ENCODE measurements at regions not wholly inside any gene's neighbourhood (a gene's known extent, or its start where the extent isn't known, plus 50 kb on each side); places are given as distances from the start of the nearest gene placed in this dataset.

DNA sequence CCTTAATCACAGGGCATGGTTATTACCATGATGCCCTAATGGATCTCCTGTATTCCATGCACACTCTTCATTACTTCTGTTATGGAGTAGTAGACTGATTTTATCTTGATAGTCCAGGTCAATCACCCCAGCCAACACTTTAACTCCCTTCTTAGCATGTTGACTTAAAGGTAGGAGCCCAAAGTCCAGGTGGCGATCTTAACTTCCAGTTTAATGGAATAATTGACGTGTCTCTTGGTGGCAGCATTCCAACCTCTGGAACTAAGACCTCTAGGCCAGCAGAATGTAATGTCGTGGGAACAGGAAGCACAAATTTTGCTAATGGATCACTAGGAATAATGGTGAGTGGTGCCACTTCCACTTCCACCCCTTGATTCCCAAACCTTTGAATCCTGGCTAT, 687.2 kb upstream of the SGO1 start:
- Histone ChIP-seq H3K4me2 (ENCODE audit: extremely low read depth, insufficient read depth, low read length) (no peak overlapping the region), H3K9me3 (ENCODE audit: control insufficient read depth, insufficient read depth, low read depth, low read length) (no peaks in the 10 kb centered on the region), H3K9ac (ENCODE audit: insufficient read depth, low read length) (no peak overlapping the region), H3K4me3 (replicated peaks in 1 of 4; ENCODE audit: control extremely low read depth in 1 of 4, insufficient read depth in 1 of 4, low read depth in 3 of 4, low read length in 4 of 4) (no peak overlapping the region), H3K79me2 (ENCODE audit: control insufficient read depth, insufficient read depth, low read length) (no peaks in the 10 kb centered on the region), H3K4me1 (ENCODE audit: control insufficient read depth, extremely low read depth, insufficient read depth, low read length) (no peaks in the 10 kb centered on the region), H3K36me3 (ENCODE audit: control insufficient read depth, insufficient read depth, low read length) (no peaks in the 10 kb centered on the region), H2AFZ (ENCODE audit: low read length) (no peak overlapping the region), H4K20me1 (ENCODE audit: control insufficient read depth, extremely low read depth, insufficient read depth, low read length) (no peaks in the 10 kb centered on the region), H3K27me3 (ENCODE audit: control insufficient read depth, insufficient read depth, low read length) (no peaks in the 10 kb centered on the region), H3K27ac (ENCODE audit: insufficient read depth, low read length) (no peak overlapping the region)
- TF ChIP-seq EZH2 (IDR thresholded peaks at IDR 0.05; ENCODE audit: low read length, missing control alignments) (no peak), CTCF (conservative IDR thresholded peaks at IDR 0.05 in 1 of 2, IDR thresholded peaks at IDR 0.05 in 1 of 2; ENCODE audit: low read depth in 1 of 2, low read length in 2 of 2) (no peak)
- DNase-seq (ENCODE audit: low read depth in 2 of 2): no peak

- Histone ChIP-seq H3K4me2 (ENCODE audit: extremely low read depth, insufficient read depth, low read length) (no peak overlapping the region), H3K79me2 (ENCODE audit: control insufficient read depth, insufficient read depth, low read length) (no peaks in the 10 kb centered on the region), H3K9me3 (ENCODE audit: control insufficient read depth, insufficient read depth, low read depth, low read length) (no peaks in the 10 kb centered on the region), H3K27ac (ENCODE audit: insufficient read depth, low read length) (no peak overlapping the region), H4K20me1 (ENCODE audit: control insufficient read depth, extremely low read depth, insufficient read depth, low read length) (no peaks in the 10 kb centered on the region), H3K27me3 (ENCODE audit: control insufficient read depth, insufficient read depth, low read length) (no peaks in the 10 kb centered on the region), H3K4me3 (replicated peaks in 1 of 4; ENCODE audit: control extremely low read depth in 1 of 4, insufficient read depth in 1 of 4, low read depth in 3 of 4, low read length in 4 of 4) (no peak overlapping the region), H2AFZ (ENCODE audit: low read length) (no peak overlapping the region), H3K9ac (ENCODE audit: insufficient read depth, low read length) (no peak overlapping the region), H3K36me3 (ENCODE audit: control insufficient read depth, insufficient read depth, low read length) (no peaks in the 10 kb centered on the region), H3K4me1 (ENCODE audit: control insufficient read depth, extremely low read depth, insufficient read depth, low read length) (no peaks in the 10 kb centered on the region)
- DNase-seq (ENCODE audit: low read depth in 2 of 2): no peak
- TF ChIP-seq CTCF (conservative IDR thresholded peaks at IDR 0.05 in 1 of 2, IDR thresholded peaks at IDR 0.05 in 1 of 2; ENCODE audit: low read depth in 1 of 2, low read length in 2 of 2) (no peak), EZH2 (IDR thresholded peaks at IDR 0.05; ENCODE audit: low read length, missing control alignments) (no peak)
These were observed 684.3 kb upstream of the SGO1 start for GRCh38 chr3:20870106-20870899.

DNA sequence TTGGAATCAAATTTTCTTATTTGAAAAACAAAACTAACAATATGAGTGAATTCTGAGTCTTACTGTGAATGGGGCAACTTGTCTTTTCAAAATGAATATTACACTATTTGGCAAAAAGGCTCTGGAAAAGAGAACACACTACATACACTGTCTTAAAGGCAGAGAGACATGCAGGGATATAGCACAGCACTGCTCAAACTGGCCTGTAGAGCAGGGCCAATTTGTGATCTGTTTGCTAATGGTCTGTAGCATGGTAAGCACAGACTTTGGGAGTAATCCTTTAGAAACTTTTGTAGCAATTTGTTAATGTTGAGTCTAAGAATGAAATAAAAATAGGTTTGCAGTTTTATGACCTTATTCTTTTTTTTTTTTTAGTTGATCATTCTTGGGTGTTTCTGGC, 679.8 kb upstream of the SGO1 start:
- no peak for DNase-seq (ENCODE audit: low read depth in 2 of 2)
- TF ChIP-seq CTCF (conservative IDR thresholded peaks at IDR 0.05 in 1 of 2, IDR thresholded peaks at IDR 0.05 in 1 of 2; ENCODE audit: low read depth in 1 of 2, low read length in 2 of 2) (no peak), EZH2 (IDR thresholded peaks at IDR 0.05; ENCODE audit: low read length, missing control alignments) (no peak)

More for the DNA sequence above, 679.8 kb upstream of the SGO1 start:
- Histone ChIP-seq H3K4me3 (replicated peaks in 1 of 4; ENCODE audit: control extremely low read depth in 1 of 4, insufficient read depth in 1 of 4, low read depth in 3 of 4, low read length in 4 of 4) (no peak overlapping the region), H4K20me1 (ENCODE audit: control insufficient read depth, extremely low read depth, insufficient read depth, low read length) (no peaks in the 10 kb centered on the region), H3K9me3 (ENCODE audit: control insufficient read depth, insufficient read depth, low read depth, low read length) (no peaks in the 10 kb centered on the region), H3K27me3 (ENCODE audit: control insufficient read depth, insufficient read depth, low read length) (no peaks in the 10 kb centered on the region), H3K9ac (ENCODE audit: insufficient read depth, low read length) (no peak overlapping the region), H3K36me3 (ENCODE audit: control insufficient read depth, insufficient read depth, low read length) (no peaks in the 10 kb centered on the region), H2AFZ (ENCODE audit: low read length) (no peak overlapping the region), H3K27ac (ENCODE audit: insufficient read depth, low read length) (no peak overlapping the region), H3K79me2 (ENCODE audit: control insufficient read depth, insufficient read depth, low read length) (no peaks in the 10 kb centered on the region), H3K4me2 (ENCODE audit: extremely low read depth, insufficient read depth, low read length) (no peak overlapping the region), H3K4me1 (ENCODE audit: control insufficient read depth, extremely low read depth, insufficient read depth, low read length) (no peaks in the 10 kb centered on the region)

All from fibroblast of lung (primary cell).